HG03565 (cell line): ENCODE measurements at regions not wholly inside any gene's neighbourhood (a gene's known extent, or its start where the extent isn't known, plus 50 kb on each side); places are given as distances from the start of the nearest gene placed in this dataset.
A peak's percentile ranks its signal among the peaks of the same experiment; 100 is the strongest.
"Not testable (repeated sequence)": the region's sequence is repeated elsewhere in the genome, so short reads cannot be mapped to it uniquely, and the experiment has no call there.

Experiments used
- ATAC-seq: cut with Tn5 transposase; IDR thresholded peaks from one replicate; pipeline ENCODE4 v1.9.1; 2021; ENCODE audit warnings: mild to moderate bottlenecking, moderate library complexity; ENCODE audit not compliant: unreplicated experiment

- peak; percentile 44 for ATAC-seq
Observed at GRCh38 chr2:193476171-193476800, 1281.6 kb upstream of the TMEFF2 start.

DNA sequence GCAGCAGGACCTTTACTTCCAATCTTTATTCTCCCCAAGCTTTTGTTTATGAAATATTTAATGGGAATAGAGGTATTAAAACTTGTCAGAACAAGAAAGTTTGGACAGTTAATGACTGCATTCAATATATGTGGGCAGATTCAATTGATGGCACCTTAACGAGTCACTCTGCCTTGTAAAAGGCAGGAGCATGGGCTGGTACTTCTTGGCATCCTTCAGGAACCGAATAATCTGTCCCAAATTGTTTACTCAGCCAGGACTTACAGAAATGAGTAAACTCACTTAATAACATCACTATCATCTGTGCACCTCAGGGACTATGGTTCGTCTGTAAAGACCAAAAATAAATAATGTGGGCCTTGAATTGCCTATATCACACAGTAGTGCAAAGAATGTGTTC lies 1280.3 kb upstream of the TMEFF2 start:
- ATAC-seq = no peak

GRCh38 chr2:193469251-193469650 lies 1274.5 kb upstream of the TMEFF2 start:
- ATAC-seq = no peak

- no peak for ATAC-seq
Observed at GRCh38 chr2:193467276-193467987, 1272.7 kb upstream of the TMEFF2 start.

- ATAC-seq = no peak
Observed at GRCh38 chr2:193463011-193463410, 1268.3 kb upstream of the TMEFF2 start.

DNA sequence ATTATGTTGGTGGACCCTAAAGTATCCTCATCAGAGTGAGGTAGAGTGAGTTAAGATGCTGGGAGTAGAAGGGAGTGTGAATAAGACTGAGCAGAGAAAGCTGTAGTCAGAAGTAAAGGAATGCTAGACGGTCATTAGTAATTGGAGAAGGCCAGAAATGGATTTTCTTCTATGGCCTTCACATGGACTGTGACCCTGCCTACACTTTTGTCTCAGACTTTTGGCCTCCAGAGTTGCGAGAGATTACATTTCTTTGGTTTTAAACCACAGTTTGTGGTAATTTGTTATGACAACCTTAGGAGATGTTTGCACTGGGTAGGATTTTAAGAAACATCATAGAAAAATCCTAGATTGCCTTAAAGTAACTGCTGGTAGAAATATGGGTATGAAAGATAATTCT lies 1267.7 kb upstream of the TMEFF2 start:
- ATAC-seq = no peak

DNA sequence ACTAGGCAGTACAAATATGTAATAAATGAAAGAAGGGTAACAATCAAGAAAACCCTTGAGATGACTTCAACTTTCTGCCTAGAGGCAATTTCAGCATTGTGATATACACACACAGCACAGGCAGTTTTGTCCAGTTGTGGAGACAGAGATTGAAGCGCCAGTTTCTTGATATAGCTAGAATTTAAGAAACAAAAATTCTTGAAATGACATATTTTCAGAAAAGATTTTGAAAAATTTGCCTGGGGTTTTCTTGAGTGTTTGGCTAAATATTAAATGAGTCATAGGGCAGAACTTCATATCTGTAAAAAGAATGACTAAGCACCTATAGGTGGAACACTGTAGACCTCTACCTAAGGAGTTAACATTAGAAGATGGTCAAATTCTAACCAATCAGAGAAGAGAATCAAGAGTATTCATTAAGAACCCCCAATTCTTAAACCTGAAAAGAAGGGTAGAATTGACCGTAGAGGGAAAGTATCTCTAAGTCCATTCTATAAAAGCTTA lies 1266.8 kb upstream of the TMEFF2 start:
- no peak for ATAC-seq

DNA sequence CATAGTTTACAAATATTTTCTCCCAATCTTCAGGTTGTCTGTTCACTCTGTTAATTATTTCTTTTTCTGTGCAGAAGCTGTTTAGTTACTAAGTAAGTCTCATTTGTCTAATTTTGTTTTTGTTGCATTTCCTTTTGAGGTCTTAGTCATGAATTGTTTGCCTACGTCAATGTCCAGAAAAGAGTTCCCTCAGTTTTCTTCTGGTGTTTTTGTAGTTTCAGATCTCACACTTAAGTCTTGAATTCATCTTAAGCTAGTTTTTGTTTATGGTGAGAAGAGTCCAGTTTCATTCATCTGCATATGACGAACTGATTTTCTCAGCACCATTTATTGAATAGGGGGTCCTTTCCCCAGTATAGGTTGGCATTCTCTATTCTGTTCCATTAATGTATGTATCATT lies 1252.2 kb upstream of the TMEFF2 start:
- ATAC-seq = no peak

DNA sequence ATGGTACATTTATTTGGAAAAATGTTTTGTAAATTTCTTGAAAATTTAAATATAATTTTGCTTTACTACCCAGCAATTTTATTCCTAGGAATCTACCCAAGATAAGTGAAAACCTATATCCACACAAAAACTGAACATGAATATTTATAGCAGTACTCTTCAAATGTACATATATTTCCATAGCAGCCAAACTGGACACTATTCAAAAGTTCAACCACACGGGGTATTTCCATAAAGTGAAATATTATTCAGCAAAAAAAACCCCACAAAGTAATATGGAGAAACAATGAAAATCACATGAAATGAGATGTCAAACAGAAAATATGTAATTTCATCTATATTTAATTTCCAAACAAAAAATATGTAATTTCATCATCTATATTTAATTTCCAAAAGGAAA lies 1247.6 kb upstream of the TMEFF2 start:
- no peak for ATAC-seq

DNA sequence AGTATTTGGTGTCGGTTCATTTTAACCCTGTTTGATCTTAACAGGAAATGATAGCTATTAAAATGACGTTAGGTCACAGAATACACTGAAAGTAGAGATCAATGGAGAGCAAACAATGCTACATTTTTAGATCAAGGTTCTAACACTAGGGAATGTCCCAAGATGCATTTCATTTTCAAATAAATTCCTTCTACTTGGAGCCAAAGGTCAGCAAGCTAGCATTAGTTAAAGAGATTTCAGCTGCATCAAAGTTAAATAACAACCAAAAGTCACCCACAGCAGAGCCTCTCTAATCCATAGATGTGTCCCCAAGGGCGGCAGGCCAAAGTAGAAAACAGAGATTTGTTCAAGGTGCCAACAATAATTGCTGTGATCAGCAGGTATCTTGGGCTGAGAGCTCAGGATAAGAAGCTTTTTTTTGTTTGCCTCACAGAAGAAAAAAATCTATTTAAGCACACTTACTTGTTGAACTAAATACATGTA lies 1233.6 kb upstream of the TMEFF2 start:
- ATAC-seq = no peak

- ATAC-seq = not testable (repeated sequence)
Observed at GRCh38 chr2:193412368-193412767, 1217.6 kb upstream of the TMEFF2 start.

GRCh38 chr2:193409951-193410350 lies 1215.2 kb upstream of the TMEFF2 start:
- ATAC-seq = no peak

- no peak for ATAC-seq
Observed at GRCh38 chr2:193382583-193382982, 1187.8 kb upstream of the TMEFF2 start.

DNA sequence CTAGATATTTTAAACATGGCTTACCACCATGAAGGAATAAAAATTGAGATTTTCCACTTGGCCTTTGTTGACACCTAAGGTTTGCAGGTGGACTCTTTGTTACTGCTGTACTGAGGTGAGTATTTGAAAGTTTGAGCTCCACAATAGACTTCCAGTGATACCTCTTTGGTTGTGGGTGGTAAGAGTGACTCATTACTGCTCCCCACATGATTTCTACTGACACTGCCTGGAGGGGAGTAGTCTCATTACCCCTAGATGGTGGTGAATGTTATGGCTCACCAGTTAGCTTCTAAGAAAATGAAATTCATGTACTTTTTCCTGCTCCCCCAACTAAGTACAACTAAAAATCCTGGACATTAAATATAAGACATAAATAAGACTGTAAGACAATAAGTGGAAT lies 1183.1 kb upstream of the TMEFF2 start:
- ATAC-seq = peak; percentile 75

DNA sequence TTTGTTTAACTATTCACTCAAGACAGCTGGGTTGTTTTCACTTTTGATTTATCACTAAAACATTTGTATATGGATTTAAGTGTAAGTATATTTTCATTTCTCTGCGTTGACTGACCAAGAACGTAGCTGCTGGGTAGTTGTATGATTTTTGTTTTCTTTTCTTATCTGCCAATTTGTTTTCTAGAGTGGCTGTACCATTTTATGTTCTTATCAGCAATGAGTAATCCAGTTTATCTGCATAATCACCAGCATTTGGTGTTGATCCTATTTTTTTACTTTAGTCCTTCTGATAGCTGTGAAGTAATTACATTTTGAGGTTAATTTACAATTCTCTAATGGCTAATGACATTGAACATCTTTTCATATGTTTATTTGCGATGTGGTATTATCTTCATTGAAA lies 1178.4 kb upstream of the TMEFF2 start:
- ATAC-seq = no peak

DNA sequence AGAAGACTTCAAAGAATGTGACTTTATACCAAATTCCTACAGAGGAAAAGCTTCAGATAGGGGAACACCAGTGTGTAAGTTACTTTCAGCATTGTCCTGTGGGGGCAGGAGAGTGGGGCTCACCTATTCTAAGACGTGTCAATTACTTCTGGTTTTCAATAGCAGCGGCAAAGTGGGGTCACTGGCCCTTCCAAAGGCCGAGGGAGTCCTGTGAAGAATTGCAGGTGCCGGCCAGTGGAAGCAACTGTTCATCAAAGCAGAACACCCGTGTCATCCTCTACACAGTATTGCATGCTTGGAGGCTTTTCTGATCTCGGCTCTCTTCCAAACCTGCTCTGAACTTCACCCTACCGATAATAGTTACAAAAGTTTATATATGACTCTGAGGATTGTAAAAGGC lies 1176.5 kb upstream of the TMEFF2 start:
- ATAC-seq = no peak

GRCh38 chr2:193368615-193369014 lies 1173.9 kb upstream of the TMEFF2 start:
- ATAC-seq = no peak

DNA sequence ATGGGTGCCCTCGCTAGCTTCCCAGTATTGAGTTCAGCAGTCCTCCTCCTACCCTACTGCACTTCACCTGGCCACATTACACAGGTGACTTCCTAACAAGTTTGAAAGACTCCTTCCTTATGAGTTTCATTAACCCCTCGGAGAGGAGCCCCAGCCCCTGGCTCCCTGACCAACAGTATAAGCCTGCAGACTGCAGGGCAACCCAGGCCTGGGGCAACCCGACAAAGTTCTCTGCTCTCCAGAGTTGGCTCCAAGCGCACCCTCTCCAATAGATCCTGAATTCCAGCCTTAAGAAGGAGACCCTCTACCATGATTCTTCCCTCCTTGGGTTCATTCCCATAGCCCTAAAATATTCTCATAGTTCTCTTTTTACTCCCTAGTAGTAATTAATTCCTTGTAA lies 1162.8 kb upstream of the TMEFF2 start:
- ATAC-seq = no peak

DNA sequence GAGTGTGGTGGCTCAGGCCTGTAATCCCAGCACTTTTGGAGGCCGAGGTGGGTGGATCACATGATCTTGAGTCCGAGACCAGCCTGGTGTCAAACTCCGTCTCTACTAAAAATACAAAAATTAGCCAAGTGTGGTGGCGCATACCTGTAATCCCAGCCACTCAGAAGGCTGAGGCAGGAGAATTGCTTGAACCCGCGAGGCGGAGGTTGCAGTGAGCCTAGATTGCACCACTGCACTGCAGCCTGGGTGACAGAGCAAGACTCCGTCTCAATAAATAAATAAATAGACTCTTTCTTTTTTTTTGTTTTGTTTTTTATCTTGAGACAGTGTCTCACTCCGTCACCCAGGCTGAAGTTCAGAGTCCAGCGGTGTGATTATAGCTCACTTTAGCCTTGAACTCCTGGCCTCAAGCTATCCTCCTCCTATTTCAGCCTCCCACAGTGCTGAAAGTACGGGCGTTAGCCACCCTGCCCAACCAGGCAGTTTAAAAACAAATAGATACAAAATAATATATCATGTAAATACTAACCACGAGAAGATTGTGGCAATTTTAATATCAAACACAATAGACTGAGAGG lies 1158.0 kb upstream of the TMEFF2 start:
- ATAC-seq = not testable (repeated sequence)

GRCh38 chr2:193350509-193350908 lies 1155.8 kb upstream of the TMEFF2 start:
- ATAC-seq = no peak

GRCh38 chr2:193349642-193350041 lies 1154.9 kb upstream of the TMEFF2 start:
- no peak for ATAC-seq

- ATAC-seq = no peak
Observed at GRCh38 chr2:193348055-193348454, 1153.3 kb upstream of the TMEFF2 start.
